ENCODE measurements at regions not wholly inside any gene's neighbourhood (a gene's known extent, or its start where the extent isn't known, plus 50 kb on each side); places are given as distances from the start of the nearest gene placed in this dataset.

DNA sequence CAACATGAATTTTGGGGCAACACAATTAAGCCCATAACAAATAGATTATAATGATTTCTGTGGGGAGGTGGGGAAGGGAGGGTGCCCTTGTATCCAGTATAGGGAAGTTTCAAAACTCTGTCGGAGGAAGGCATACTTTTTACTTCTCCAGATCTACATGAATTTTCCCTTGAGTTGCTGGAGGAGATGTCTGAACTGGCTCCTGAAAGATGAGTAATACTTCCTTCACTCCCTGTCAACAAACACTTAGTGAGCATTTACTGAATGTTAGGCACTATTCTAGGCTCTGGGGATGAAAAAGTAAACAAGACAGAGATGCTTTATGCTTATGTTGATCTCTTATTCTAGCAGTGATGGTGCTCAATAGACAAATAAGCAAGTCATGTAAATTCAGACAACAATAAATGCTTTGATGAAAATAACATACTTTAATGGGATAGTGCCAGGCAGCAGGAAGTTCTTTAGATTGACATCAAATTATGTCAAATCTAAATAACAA is 197.9 kb upstream of the ANKH start:
- no peaks in the 10 kb centered on the region for H3K4me1 ChIP-seq
- TF ChIP-seq, protein P1, sequence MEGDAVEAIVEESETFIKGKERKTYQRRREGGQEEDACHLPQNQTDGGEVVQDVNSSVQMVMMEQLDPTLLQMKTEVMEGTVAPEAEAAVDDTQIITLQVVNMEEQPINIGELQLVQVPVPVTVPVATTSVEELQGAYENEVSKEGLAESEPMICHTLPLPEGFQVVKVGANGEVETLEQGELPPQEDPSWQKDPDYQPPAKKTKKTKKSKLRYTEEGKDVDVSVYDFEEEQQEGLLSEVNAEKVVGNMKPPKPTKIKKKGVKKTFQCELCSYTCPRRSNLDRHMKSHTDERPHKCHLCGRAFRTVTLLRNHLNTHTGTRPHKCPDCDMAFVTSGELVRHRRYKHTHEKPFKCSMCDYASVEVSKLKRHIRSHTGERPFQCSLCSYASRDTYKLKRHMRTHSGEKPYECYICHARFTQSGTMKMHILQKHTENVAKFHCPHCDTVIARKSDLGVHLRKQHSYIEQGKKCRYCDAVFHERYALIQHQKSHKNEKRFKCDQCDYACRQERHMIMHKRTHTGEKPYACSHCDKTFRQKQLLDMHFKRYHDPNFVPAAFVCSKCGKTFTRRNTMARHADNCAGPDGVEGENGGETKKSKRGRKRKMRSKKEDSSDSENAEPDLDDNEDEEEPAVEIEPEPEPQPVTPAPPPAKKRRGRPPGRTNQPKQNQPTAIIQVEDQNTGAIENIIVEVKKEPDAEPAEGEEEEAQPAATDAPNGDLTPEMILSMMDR (IDR thresholded peaks at IDR 0.05; ENCODE audit: borderline replicate concordance): no peak
- H3K4me3 ChIP-seq: no peak overlapping the region
- intact Hi-C loops (cut with micrococcal nuclease): no loop called here
- no peaks in the 10 kb centered on the region for H3K36me3 ChIP-seq
- H3K27me3 ChIP-seq (ENCODE audit: low read depth): no peaks in the 10 kb centered on the region
- H3K9me3 ChIP-seq (replicated peaks): no peaks in the 10 kb centered on the region
- no peak for DNase-seq
- no peak overlapping the region for H3K27ac ChIP-seq (replicated peaks)

DNA sequence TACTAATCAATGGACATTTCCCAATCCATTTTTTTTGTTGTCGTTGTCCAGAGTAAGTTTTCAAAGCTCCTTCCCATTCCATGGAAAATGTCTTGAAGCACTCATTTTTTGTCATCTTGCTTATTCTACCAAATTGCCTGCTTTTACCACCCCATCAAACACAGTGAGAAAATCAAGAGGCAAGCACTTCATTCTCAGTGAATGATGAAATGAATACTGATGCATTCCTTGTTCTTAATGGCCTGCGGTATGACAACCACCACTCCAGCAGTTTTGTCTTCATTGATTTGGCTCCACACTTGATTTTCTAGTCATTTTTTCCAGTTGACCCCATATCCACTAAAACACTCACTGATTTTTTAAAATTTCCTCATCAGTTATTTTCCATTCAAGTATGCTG is 193.5 kb upstream of the ANKH start:
- intact Hi-C loops (cut with micrococcal nuclease): no loop called here
- no peaks in the 10 kb centered on the region for H3K4me1 ChIP-seq
- no peaks in the 10 kb centered on the region for H3K36me3 ChIP-seq
- no peak overlapping the region for H3K4me3 ChIP-seq
- no peak overlapping the region for H3K27ac ChIP-seq (replicated peaks)
- no peaks in the 10 kb centered on the region for H3K27me3 ChIP-seq (ENCODE audit: low read depth)
- no peak for DNase-seq
- no peaks in the 10 kb centered on the region for H3K9me3 ChIP-seq (replicated peaks)
- TF ChIP-seq, protein P1 (IDR thresholded peaks at IDR 0.05; ENCODE audit: borderline replicate concordance): no peak

DNA sequence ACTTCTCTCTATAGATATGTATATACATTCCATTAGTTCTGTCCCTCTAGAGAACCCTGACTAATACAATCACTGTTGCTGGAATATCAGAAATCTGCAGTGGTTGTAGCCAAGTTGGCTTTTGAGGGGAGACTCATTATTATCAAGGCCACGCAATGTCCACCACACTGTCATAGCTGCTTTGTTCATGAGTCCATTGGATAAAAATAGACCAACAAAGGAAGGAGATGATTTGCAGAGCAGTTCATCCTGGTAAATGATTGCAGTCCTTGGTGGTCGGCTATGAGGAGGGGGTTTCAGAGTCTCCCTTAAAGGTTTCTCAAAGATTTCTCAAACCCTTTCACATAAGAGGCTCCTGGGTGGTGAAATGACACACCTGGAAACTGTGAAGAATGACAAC is 192.8 kb upstream of the ANKH start:
- H3K36me3 ChIP-seq: no peaks in the 10 kb centered on the region
- no peak overlapping the region for H3K27ac ChIP-seq (replicated peaks)
- TF ChIP-seq, protein P1 (IDR thresholded peaks at IDR 0.05; ENCODE audit: borderline replicate concordance): no peak
- intact Hi-C loops (cut with micrococcal nuclease): no loop called here
- no peak overlapping the region for H3K4me3 ChIP-seq
- no peaks in the 10 kb centered on the region for H3K9me3 ChIP-seq (replicated peaks)
- H3K27me3 ChIP-seq (ENCODE audit: low read depth): no peaks in the 10 kb centered on the region
- H3K4me1 ChIP-seq: no peaks in the 10 kb centered on the region
- no peak for DNase-seq

DNA sequence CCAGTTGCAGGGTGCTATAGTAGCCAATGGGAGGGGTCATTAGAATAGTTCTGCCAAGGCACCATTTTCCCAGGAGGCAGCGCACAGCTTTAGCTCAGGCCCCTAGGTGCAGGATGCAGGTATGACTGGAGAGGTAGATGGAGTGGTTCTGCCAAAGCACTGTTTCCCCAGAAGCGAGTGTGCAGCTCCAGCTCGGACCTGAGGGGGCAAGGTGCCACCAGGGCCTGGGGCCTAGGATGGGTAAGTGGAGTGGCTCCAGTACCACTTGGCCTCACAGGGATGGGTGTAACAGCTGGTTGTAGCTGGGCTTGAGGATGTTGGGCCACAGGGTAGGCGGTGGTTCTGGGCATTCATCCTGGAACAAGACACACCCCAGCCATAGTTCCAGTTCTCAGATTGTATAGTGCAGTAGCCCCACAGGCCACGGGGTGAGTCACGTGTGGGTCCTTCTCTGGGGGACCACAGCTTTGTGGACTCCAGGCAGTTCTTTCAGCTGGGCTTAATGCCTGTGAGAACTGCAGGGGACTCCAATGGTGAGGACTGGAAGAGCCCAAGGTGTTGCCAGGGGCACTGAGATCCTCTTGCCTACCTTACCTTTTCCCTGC is 185.5 kb upstream of the ANKH start:
- Histone ChIP-seq H3K9me3 (replicated peaks) (peaks cover 17% of the 10 kb centered on the region), H3K4me1 (no peaks in the 10 kb centered on the region), H3K27me3 (ENCODE audit: low read depth) (peaks cover 5% of the 10 kb centered on the region), H3K27ac (replicated peaks) (no peak overlapping the region), H3K4me3 (no peak overlapping the region), H3K36me3 (no peaks in the 10 kb centered on the region)
- TF ChIP-seq, protein P1 (IDR thresholded peaks at IDR 0.05; ENCODE audit: borderline replicate concordance): no peak
- intact Hi-C loops (cut with micrococcal nuclease): no loop called here
- no peak for DNase-seq

DNA sequence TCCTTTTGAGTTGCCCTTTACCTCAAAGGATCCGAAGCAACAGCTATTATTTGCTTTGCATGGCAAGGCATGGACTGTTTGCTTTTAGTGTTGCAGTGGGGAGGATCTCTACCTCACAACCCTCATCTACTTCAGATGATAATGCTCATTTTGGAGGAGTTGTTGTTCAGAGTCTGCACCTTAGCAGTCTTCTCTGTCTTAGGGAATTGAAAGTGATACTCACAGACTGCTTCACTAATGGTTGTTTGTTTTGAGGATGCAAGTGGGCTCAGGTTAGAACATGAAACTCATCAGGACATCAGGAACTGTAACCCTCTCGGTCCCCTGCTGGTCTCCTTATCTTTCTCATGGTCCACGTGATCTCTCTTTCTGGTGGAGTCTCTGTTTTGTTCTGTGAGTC is 172.9 kb upstream of the ANKH start:
- no peak overlapping the region for H3K27ac ChIP-seq (replicated peaks)
- intact Hi-C loops (cut with micrococcal nuclease): no loop called here
- H3K27me3 ChIP-seq (ENCODE audit: low read depth): peaks cover 8% of the 10 kb centered on the region
- no peak overlapping the region for H3K4me3 ChIP-seq
- TF ChIP-seq, protein P1 (IDR thresholded peaks at IDR 0.05; ENCODE audit: borderline replicate concordance): no peak
- H3K9me3 ChIP-seq (replicated peaks): peaks cover 13% of the 10 kb centered on the region
- no peaks in the 10 kb centered on the region for H3K4me1 ChIP-seq
- H3K36me3 ChIP-seq: no peaks in the 10 kb centered on the region
- no peak for DNase-seq
